SK-N-SH (cell line): ENCODE measurements at regions not wholly inside any gene's neighbourhood (a gene's known extent, or its start where the extent isn't known, plus 50 kb on each side); places are given as distances from the start of the nearest gene placed in this dataset.

Experiments
- CTCF ChIA-PET: fragments of 300-600, 350-600 bp; formaldehyde crosslinking; extraction: SDS; loops from one replicate; lab custom pipeline; 2021; lab: Yijun Ruan, JAX
- POLR2A ChIA-PET: fragments of 350-600 bp; sonication (Branson Sonifier 250); formaldehyde crosslinking; extraction: SDS; loops from one replicate; lab custom pipeline; 2020; ENCODE audit warnings: antibody characterized with exemption, inconsistent platforms; lab: Yijun Ruan, JAX
- DNase-seq: peaks from one replicate; pipeline ENCODE4 v3.0.0; 2012
- H2AFZ ChIP-seq: fragments of 200-600 bp; sonication (generic); 2 replicates; pipeline ENCODE4 v1.8.1; 2016; ENCODE audit warnings: antibody characterized with exemption, mild to moderate bottlenecking, low read depth
- H3F3A ChIP-seq: fragments of 200-600 bp; sonication (generic); replicated peaks from 2 replicates; pipeline ENCODE3; 2016; ENCODE audit warnings: antibody characterized with exemption, mild to moderate bottlenecking; ENCODE audit not compliant: insufficient read depth
- H3K27ac ChIP-seq, 2 experiments: fragments of 200-500 bp in 1 of 2; fragments of 200-600 bp in 1 of 2; sonication (Bioruptor generic) in 1 of 2; sonication (generic), shearing (Covaris generic) in 1 of 2; 2 replicates each; pipeline versions ENCODE4 v1.5.1 to v1.6.1; 2014 to 2016; ENCODE audit warnings: low read depth in 2 of 2, inconsistent platforms in 1 of 2, low read length in 1 of 2, mild to moderate bottlenecking in 1 of 2, mixed read lengths in 1 of 2
- H3K27me3 ChIP-seq: fragments of 200-600 bp; sonication (generic), shearing (Covaris generic); 2 replicates; pipeline ENCODE4 v1.6.1; 2016; ENCODE audit warnings: mixed run types; ENCODE audit not compliant: insufficient read depth
- H3K36me3 ChIP-seq, 2 experiments: fragments of 200-500 bp in 1 of 2; fragments of 200-600 bp in 1 of 2; sonication (Bioruptor generic) in 1 of 2; sonication (generic) in 1 of 2; replicated peaks in 1 of 2; 2 replicates each; pipeline versions ENCODE3 to v1.5.1; 2014 to 2016; ENCODE audit warnings: low read length in 1 of 2, mild to moderate bottlenecking in 1 of 2; ENCODE audit not compliant: insufficient read depth in 2 of 2, control insufficient read depth in 1 of 2
- H3K4me1 ChIP-seq, 2 experiments: fragments of 200-500 bp in 1 of 2; fragments of 200-600 bp in 1 of 2; sonication (Bioruptor generic) in 1 of 2; sonication (generic), shearing (Covaris generic) in 1 of 2; 2 replicates each; pipeline versions ENCODE4 v1.5.1 to v1.6.1; 2014 to 2016; ENCODE audit warnings: low read depth in 1 of 2, low read length in 1 of 2, mixed run types in 1 of 2; ENCODE audit not compliant: insufficient read depth in 2 of 2, control insufficient read depth in 1 of 2
- H3K4me2 ChIP-seq: fragments of 200-600 bp; sonication (generic), shearing (Covaris generic); 2 replicates; pipeline ENCODE4 v1.6.1; 2017; ENCODE audit warnings: mixed run types
- H3K4me3 ChIP-seq, 2 experiments: fragments of 200-500 bp in 1 of 2; fragments of 200-600 bp in 1 of 2; sonication (Bioruptor generic) in 1 of 2; sonication (generic), shearing (Covaris generic) in 1 of 2; 2 replicates each; pipeline versions ENCODE4 v1.5.1 to v1.8.1; 2014 to 2016; ENCODE audit warnings: low read depth in 2 of 2, inconsistent platforms in 1 of 2, low read length in 1 of 2, mild to moderate bottlenecking in 1 of 2, mixed read lengths in 1 of 2, moderate library complexity in 1 of 2
- H3K79me2 ChIP-seq: fragments of 200-600 bp; sonication (generic); 2 replicates; pipeline ENCODE4 v1.8.1; 2017; ENCODE audit warnings: mild to moderate bottlenecking; ENCODE audit not compliant: insufficient read depth
- H3K9ac ChIP-seq: fragments of 200-600 bp; sonication (generic); 2 replicates; pipeline ENCODE4 v1.6.1; 2017; ENCODE audit warnings: mixed run types
- H3K9me2 ChIP-seq: fragments of 200-600 bp; sonication (generic); 2 replicates; pipeline ENCODE4 v1.6.1; 2017; ENCODE audit warnings: mixed run types
- H3K9me3 ChIP-seq: fragments of 200-600 bp; sonication (generic); 2 replicates; pipeline ENCODE4 v1.6.1; 2017; ENCODE audit warnings: mixed run types, mild to moderate bottlenecking, moderate library complexity
- H4K20me1 ChIP-seq: fragments of 200-600 bp; sonication (generic); 2 replicates; pipeline ENCODE4 v1.6.1; 2017; ENCODE audit warnings: mild to moderate bottlenecking, mixed run types; ENCODE audit not compliant: insufficient read depth
- CHD2 ChIP-seq: fragments of 150-350 bp; IDR thresholded peaks from 2 replicates; pipeline ENCODE4 v1.6.1; 2018; ENCODE audit warnings: low read length; ENCODE audit not compliant: partially characterized antibody
- CTCF ChIP-seq: fragments of 200-600 bp; sonication (generic); IDR thresholded peaks from 2 replicates; pipeline ENCODE4 v1.6.1; 2017; ENCODE audit warnings: antibody characterized with exemption, mild to moderate bottlenecking, moderate library complexity
- ELF1 ChIP-seq: IDR thresholded peaks from 2 replicates; pipeline ENCODE4 v1.4.0; 2012
- EP300 ChIP-seq, 2 experiments: IDR thresholded peaks; 2 replicates each; pipeline versions ENCODE4 v1.4.0 to v1.6.1; 2012; ENCODE audit warnings: borderline replicate concordance in 1 of 2, low read depth in 1 of 2, low read length in 1 of 2
- EZH2phosphoT487 ChIP-seq: fragments of 200-600 bp; sonication (generic); IDR thresholded peaks from 2 replicates; pipeline ENCODE4 v1.6.1; 2017; ENCODE audit warnings: low read depth, mixed run types, mild to moderate bottlenecking, antibody characterized with exemption, moderate library complexity, borderline replicate concordance
- FOSL2 ChIP-seq: IDR thresholded peaks from 2 replicates; pipeline ENCODE4 v1.4.0; 2012; ENCODE audit warnings: low read depth, mild to moderate bottlenecking, moderate library complexity, borderline replicate concordance
- GATA2 ChIP-seq: sonication (generic); formaldehyde crosslinking; IDR thresholded peaks from 2 replicates; pipeline ENCODE4 v1.5.0; 2020; ENCODE audit warnings: mild to moderate bottlenecking, missing genetic modification reagents
- MAX ChIP-seq: IDR thresholded peaks from 2 replicates; pipeline ENCODE4 v1.4.0; 2012; ENCODE audit warnings: low read depth
- MEF2A ChIP-seq: IDR thresholded peaks from 2 replicates; pipeline ENCODE4 v1.4.0; 2012; ENCODE audit warnings: low read depth, borderline replicate concordance
- NRF1 ChIP-seq: IDR thresholded peaks from 2 replicates; pipeline ENCODE4 v1.6.1; 2012; ENCODE audit warnings: low read depth, mild to moderate bottlenecking, low read length
- RAD21 ChIP-seq: IDR thresholded peaks from 2 replicates; pipeline ENCODE4 v1.6.1; 2012; ENCODE audit warnings: mild to moderate bottlenecking, low read length
- RFX5 ChIP-seq: IDR thresholded peaks from 2 replicates; pipeline ENCODE4 v1.6.1; 2012; ENCODE audit warnings: mild to moderate bottlenecking, improper control_type of control experiment, low read length
- SIN3A ChIP-seq: IDR thresholded peaks from 2 replicates; pipeline ENCODE4 v1.6.1; 2012; ENCODE audit warnings: low read depth, mild to moderate bottlenecking, low read length, moderate library complexity, borderline replicate concordance
- TCF12 ChIP-seq: IDR thresholded peaks from 2 replicates; pipeline ENCODE4 v1.4.0; 2012
- TEAD4 ChIP-seq: IDR thresholded peaks from 2 replicates; pipeline ENCODE4 v1.4.0; 2012; ENCODE audit warnings: mild to moderate bottlenecking, borderline replicate concordance; ENCODE audit not compliant: insufficient read depth
- USF2 ChIP-seq: fragments of 150-350 bp; IDR thresholded peaks from 2 replicates; pipeline ENCODE4 v1.6.1; 2017; ENCODE audit warnings: antibody characterized with exemption, low read length, low read depth, borderline replicate concordance
- YY1 ChIP-seq: IDR thresholded peaks from 2 replicates; pipeline ENCODE4 v1.4.0; 2012; ENCODE audit warnings: low read depth, mild to moderate bottlenecking
- WGBS: methylation state at CpG from one replicate; pipeline ENCODE4 v1.1.6; 2017; ENCODE audit warnings: low lambda C conversion rate; 5-methylcytosine and 5-hydroxymethylcytosine counted together
- TF ChIP-seq, protein P1 (sequence below): IDR thresholded peaks from 2 replicates; pipeline ENCODE4 v1.4.0; 2012; ENCODE audit warnings: low read depth, borderline replicate concordance
- TF ChIP-seq, protein P2 (sequence below): IDR thresholded peaks from 2 replicates; pipeline ENCODE4; 2012

DNA sequence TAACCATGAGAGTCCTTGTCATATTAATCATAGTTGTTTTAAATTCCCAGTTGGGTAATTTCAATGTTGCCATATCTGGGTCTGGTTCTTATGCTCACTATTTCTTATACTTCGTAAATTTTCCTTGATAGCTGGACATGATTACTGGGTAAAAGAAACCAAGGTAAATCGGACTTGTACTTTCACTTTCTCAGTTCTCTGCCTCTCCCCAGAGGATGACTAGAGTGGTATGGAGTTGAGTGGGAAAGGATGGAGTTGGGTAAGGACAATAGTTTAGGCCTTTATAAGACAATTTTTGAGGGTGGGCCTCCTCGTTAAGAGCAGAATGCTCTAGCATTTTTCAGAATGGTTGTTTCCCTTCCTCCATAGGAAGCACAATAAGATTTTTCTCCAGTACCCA is 106.1 kb downstream of the CRPPA start:
- peak overlapping the region; percentile 9 to 29; a peak in 2 of 4 replicates for H3K4me3 ChIP-seq
- H4K20me1 ChIP-seq, result no peaks in the 10 kb centered on the region
- WGBS, result 29% methylated on average over 3 of the region's 3 CpGs
- no peaks in the 10 kb centered on the region for H3K27me3 ChIP-seq
- H3K9me3 ChIP-seq, result no peaks in the 10 kb centered on the region
- TF ChIP-seq GATA2, result no peak
- no peak for TF ChIP-seq SIN3A
- TF ChIP-seq TCF12, result no peak
- TF ChIP-seq NRF1, result no peak
- no peak for TF ChIP-seq MEF2A
- TF ChIP-seq, protein P1, sequence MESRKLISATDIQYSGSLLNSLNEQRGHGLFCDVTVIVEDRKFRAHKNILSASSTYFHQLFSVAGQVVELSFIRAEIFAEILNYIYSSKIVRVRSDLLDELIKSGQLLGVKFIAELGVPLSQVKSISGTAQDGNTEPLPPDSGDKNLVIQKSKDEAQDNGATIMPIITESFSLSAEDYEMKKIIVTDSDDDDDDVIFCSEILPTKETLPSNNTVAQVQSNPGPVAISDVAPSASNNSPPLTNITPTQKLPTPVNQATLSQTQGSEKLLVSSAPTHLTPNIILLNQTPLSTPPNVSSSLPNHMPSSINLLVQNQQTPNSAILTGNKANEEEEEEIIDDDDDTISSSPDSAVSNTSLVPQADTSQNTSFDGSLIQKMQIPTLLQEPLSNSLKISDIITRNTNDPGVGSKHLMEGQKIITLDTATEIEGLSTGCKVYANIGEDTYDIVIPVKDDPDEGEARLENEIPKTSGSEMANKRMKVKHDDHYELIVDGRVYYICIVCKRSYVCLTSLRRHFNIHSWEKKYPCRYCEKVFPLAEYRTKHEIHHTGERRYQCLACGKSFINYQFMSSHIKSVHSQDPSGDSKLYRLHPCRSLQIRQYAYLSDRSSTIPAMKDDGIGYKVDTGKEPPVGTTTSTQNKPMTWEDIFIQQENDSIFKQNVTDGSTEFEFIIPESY, result no peak
- no peak for TF ChIP-seq RFX5
- no peak for TF ChIP-seq USF2
- TF ChIP-seq EZH2phosphoT487, result no peak
- TF ChIP-seq RAD21, result no peak
- TF ChIP-seq CHD2, result no peak
- TF ChIP-seq, protein P2, sequence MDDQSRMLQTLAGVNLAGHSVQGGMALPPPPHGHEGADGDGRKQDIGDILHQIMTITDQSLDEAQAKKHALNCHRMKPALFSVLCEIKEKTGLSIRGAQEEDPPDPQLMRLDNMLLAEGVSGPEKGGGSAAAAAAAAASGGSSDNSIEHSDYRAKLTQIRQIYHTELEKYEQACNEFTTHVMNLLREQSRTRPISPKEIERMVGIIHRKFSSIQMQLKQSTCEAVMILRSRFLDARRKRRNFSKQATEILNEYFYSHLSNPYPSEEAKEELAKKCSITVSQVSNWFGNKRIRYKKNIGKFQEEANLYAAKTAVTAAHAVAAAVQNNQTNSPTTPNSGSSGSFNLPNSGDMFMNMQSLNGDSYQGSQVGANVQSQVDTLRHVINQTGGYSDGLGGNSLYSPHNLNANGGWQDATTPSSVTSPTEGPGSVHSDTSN, result no peak
- no peak for TF ChIP-seq YY1
- no peak for TF ChIP-seq TEAD4
- no peaks in the 10 kb centered on the region for H3K79me2 ChIP-seq
- H3K36me3 ChIP-seq, result no peaks in the 10 kb centered on the region
- H3F3A ChIP-seq, result no peaks in the 10 kb centered on the region
- no peak overlapping the region for H3K9ac ChIP-seq
- ChIA-PET POLR2A (no interaction called here), CTCF (interaction anchor here (0.9 kb wide), 1 partner anchor 42 kb away, joined by 3 read pairs; no protein-coding TSS in a partner anchor)
- H3K9me2 ChIP-seq, result no peaks in the 10 kb centered on the region
- peaks cover 0 to 6% of the 10 kb centered on the region in 2 experiments; a peak in 2 of 4 replicates for H3K4me1 ChIP-seq
- peak overlapping the region; percentile 43; the same call in 1 of the 2 replicates for H3K4me2 ChIP-seq
- no peak for DNase-seq
- H3K27ac ChIP-seq, result no peak overlapping the region
- no peak overlapping the region for H2AFZ ChIP-seq

- no peaks in the 10 kb centered on the region for H4K20me1 ChIP-seq
- no peak overlapping the region for H3K4me3 ChIP-seq
- ChIA-PET CTCF (no interaction called here), POLR2A (interaction anchor here (0.7 kb wide), 1 partner anchor 13 kb away, joined by 3 read pairs; no protein-coding TSS in a partner anchor)
- no peaks in the 10 kb centered on the region for H3K4me1 ChIP-seq
- H3K79me2 ChIP-seq, result no peaks in the 10 kb centered on the region
- H3K9me2 ChIP-seq, result no peaks in the 10 kb centered on the region
- H3K9ac ChIP-seq, result no peak overlapping the region
- H3K36me3 ChIP-seq, result no peaks in the 10 kb centered on the region
- no peaks in the 10 kb centered on the region for H3K27me3 ChIP-seq
- no peaks in the 10 kb centered on the region for H3F3A ChIP-seq
- DNase-seq, result no peak
- no peak overlapping the region for H2AFZ ChIP-seq
- H3K4me2 ChIP-seq, result no peak overlapping the region
- 45% methylated on average over 2 of the region's 2 CpGs for WGBS
- H3K27ac ChIP-seq, result no peak overlapping the region
- H3K9me3 ChIP-seq, result no peaks in the 10 kb centered on the region
- TF ChIP-seq NRF1 (no peak), MAX (no peak), MEF2A (no peak), CTCF (no peak), ELF1 (no peak), GATA2 (no peak), SIN3A (no peak), EP300 (IDR thresholded peaks at IDR 0.05; ENCODE audit: borderline replicate concordance in 1 of 2, low read depth in 1 of 2, low read length in 1 of 2) (no peak), CHD2 (no peak), FOSL2 (no peak)
- TF ChIP-seq, protein P1, result no peak
Measured at GRCh38 chr7:16309129-16309528, 112.2 kb downstream of the CRPPA start.
